ENCODE measurements at regions not wholly inside any gene's neighbourhood (a gene's known extent, or its start where the extent isn't known, plus 50 kb on each side); places are given as distances from the start of the nearest gene placed in this dataset.
A peak's percentile ranks its signal among the peaks of the same experiment; 100 is the strongest.

DNA sequence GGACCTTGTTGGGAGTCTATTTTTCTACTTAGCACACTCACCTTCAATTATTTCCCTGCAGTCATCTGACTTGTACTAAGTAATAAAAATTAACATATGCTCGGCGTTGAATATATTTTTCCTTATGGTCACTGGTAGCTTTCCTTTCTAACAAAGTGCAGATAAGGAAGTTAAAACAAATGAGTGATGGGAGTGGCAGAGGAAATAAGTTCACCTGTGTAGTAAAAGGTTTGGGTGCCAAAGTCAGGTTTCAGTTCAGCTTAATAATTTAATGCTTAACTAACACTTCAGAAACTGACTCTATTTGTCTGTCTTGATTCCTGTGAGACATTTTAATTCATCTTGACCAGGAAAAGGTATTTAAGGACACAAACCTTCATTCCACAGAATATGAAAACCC lies 184.4 kb downstream of the PCDH7 start:
- no peaks in the 10 kb centered on the region for H3K27me3 Mint-ChIP-seq

GRCh38 chr4:30912098-30912714 lies 192.0 kb downstream of the PCDH7 start:
- DNase-seq (ENCODE audit: extremely low spot score, unreplicated experiment): no peak
- Mint-ChIP-seq H3K4me1 (ENCODE audit: unreplicated experiment) (peaks cover 14% of the 10 kb centered on the region), H3K27ac (no peak overlapping the region), H3K36me3 (peaks cover under 1% of the 10 kb centered on the region), H3K9me3 (no peaks in the 10 kb centered on the region), H3K4me3 (no peak overlapping the region), H3K27me3 (peaks cover 7% of the 10 kb centered on the region)
- TF ChIP-seq, protein P1, sequence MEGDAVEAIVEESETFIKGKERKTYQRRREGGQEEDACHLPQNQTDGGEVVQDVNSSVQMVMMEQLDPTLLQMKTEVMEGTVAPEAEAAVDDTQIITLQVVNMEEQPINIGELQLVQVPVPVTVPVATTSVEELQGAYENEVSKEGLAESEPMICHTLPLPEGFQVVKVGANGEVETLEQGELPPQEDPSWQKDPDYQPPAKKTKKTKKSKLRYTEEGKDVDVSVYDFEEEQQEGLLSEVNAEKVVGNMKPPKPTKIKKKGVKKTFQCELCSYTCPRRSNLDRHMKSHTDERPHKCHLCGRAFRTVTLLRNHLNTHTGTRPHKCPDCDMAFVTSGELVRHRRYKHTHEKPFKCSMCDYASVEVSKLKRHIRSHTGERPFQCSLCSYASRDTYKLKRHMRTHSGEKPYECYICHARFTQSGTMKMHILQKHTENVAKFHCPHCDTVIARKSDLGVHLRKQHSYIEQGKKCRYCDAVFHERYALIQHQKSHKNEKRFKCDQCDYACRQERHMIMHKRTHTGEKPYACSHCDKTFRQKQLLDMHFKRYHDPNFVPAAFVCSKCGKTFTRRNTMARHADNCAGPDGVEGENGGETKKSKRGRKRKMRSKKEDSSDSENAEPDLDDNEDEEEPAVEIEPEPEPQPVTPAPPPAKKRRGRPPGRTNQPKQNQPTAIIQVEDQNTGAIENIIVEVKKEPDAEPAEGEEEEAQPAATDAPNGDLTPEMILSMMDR (conservative IDR thresholded peaks at IDR 0.05): no peak

More for the DNA sequence above, 184.4 kb downstream of the PCDH7 start:
- H3K4me3 Mint-ChIP-seq: peak overlapping the region; percentile 29
- peaks cover 14% of the 10 kb centered on the region for H3K4me1 Mint-ChIP-seq (ENCODE audit: unreplicated experiment)
- H3K9me3 Mint-ChIP-seq: peaks cover 6% of the 10 kb centered on the region
- peaks cover 3% of the 10 kb centered on the region for H3K36me3 Mint-ChIP-seq
- DNase-seq (ENCODE audit: extremely low spot score, unreplicated experiment): no peak
- H3K27ac Mint-ChIP-seq: peak overlapping the region; percentile 56
- TF ChIP-seq, protein P1 (conservative IDR thresholded peaks at IDR 0.05): no peak

GRCh38 chr4:30916337-30917274 lies 196.4 kb downstream of the PCDH7 start:
- DNase-seq (ENCODE audit: extremely low spot score, unreplicated experiment): no peak
- Mint-ChIP-seq H3K9me3 (no peaks in the 10 kb centered on the region), H3K36me3 (peaks cover 15% of the 10 kb centered on the region), H3K4me3 (peak overlapping the region; percentile 8), H3K4me1 (ENCODE audit: unreplicated experiment) (peaks cover 14% of the 10 kb centered on the region), H3K27ac (peak overlapping the region; percentile 12), H3K27me3 (peaks cover 7% of the 10 kb centered on the region)
- TF ChIP-seq, protein P1 (conservative IDR thresholded peaks at IDR 0.05): no peak

DNA sequence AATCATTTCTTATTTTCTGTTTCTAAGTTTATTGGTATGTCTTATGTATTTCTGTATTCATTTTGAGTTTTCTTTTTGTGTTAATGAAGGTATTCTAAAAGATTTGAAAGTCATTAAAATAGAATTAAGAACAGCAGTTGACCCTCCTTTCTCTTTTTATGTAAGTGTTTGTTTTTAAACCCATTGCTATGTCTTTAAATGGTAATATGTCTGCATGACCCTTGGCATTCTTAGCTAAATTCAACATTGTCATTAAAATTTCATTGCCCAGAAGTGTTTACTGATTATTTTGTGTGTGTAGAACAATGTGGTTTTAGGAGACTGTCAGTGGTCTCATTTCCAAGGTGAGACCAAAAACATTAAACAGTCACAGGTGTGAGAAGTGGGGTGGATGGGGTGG lies 197.8 kb downstream of the PCDH7 start:
- Mint-ChIP-seq H3K36me3 (peaks cover 15% of the 10 kb centered on the region), H3K4me1 (ENCODE audit: unreplicated experiment) (peaks cover 8% of the 10 kb centered on the region), H3K9me3 (no peaks in the 10 kb centered on the region), H3K4me3 (no peak overlapping the region), H3K27ac (no peak overlapping the region), H3K27me3 (peaks cover 7% of the 10 kb centered on the region)
- DNase-seq (ENCODE audit: extremely low spot score, unreplicated experiment): no peak
- TF ChIP-seq, protein P1 (conservative IDR thresholded peaks at IDR 0.05): no peak

DNA sequence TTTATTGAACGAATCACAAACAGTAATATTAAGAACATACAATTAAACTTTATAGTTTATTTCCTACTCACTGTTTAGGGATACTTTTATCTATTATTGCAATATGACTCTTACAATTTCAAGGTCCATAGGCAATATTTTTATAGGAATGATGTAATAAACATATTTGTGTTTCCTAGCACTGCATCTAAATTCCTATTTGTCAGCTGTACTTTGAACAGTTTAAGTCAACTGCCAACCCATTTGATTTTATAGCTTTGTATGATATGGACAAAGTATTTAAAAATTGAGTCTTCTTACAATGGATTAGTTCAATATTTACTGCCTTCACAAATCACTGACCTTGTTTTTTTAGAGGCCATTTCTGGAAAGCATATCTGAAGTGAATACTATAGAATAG lies 199.3 kb downstream of the PCDH7 start:
- no peak overlapping the region for H3K27ac Mint-ChIP-seq
- H3K9me3 Mint-ChIP-seq: no peaks in the 10 kb centered on the region
- no peak overlapping the region for H3K4me3 Mint-ChIP-seq
- TF ChIP-seq, protein P1 (conservative IDR thresholded peaks at IDR 0.05): no peak
- no peaks in the 10 kb centered on the region for H3K4me1 Mint-ChIP-seq (ENCODE audit: unreplicated experiment)
- DNase-seq (ENCODE audit: extremely low spot score, unreplicated experiment): no peak
- peaks cover 7% of the 10 kb centered on the region for H3K27me3 Mint-ChIP-seq
- peaks cover 18% of the 10 kb centered on the region for H3K36me3 Mint-ChIP-seq

Measured in type B pancreatic cell (in vitro differentiated cells).